ENCODE measurements at regions not wholly inside any gene's neighbourhood (a gene's known extent, or its start where the extent isn't known, plus 50 kb on each side); places are given as distances from the start of the nearest gene placed in this dataset.

DNA sequence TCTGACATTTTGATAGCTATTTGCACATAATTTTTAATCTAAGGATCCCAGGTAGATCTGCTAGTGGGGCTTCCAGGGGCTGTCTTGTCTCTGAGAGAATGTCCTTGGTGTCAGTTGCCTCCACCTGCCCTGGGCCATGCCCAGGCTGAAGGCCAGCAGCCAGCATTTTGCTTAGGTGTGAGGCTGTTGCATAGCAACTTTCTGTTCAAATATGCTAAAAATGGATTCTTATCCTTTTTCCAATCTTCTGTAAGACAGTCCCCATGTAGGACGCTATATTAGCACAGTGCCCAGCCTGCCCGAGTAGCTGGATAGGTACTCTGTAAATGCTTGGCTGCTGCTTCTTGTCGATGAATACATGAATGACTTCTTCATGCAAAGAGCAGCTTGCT is 62.5 kb upstream of the CITED2 start:
- TF ChIP-seq, protein P1, sequence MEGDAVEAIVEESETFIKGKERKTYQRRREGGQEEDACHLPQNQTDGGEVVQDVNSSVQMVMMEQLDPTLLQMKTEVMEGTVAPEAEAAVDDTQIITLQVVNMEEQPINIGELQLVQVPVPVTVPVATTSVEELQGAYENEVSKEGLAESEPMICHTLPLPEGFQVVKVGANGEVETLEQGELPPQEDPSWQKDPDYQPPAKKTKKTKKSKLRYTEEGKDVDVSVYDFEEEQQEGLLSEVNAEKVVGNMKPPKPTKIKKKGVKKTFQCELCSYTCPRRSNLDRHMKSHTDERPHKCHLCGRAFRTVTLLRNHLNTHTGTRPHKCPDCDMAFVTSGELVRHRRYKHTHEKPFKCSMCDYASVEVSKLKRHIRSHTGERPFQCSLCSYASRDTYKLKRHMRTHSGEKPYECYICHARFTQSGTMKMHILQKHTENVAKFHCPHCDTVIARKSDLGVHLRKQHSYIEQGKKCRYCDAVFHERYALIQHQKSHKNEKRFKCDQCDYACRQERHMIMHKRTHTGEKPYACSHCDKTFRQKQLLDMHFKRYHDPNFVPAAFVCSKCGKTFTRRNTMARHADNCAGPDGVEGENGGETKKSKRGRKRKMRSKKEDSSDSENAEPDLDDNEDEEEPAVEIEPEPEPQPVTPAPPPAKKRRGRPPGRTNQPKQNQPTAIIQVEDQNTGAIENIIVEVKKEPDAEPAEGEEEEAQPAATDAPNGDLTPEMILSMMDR (IDR thresholded peaks at IDR 0.05), result no peak
- TF ChIP-seq POLR2A (IDR thresholded peaks at IDR 0.05) (no peak), EP300 (IDR thresholded peaks at IDR 0.05) (no peak)
